Transverse colon (tissue), 4 donors: ENCODE measurements at regions not wholly inside any gene's neighbourhood (a gene's known extent, or its start where the extent isn't known, plus 50 kb on each side); places are given as distances from the start of the nearest gene placed in this dataset.

Source experiments
- POLR2A ChIP-seq: fragments of 450-650 bp; IDR thresholded peaks from one replicate; pipeline ENCODE4 v1.6.1; 2016; ENCODE audit warnings: antibody characterized with exemption, mild to moderate bottlenecking, moderate library complexity
- POLR2AphosphoS5 ChIP-seq, 3 donors: sonication (generic); formaldehyde crosslinking; IDR thresholded peaks; one replicate each; pipeline ENCODE4 v1.6.1; 2016; ENCODE audit warnings: antibody characterized with exemption in 3 of 3
- TF ChIP-seq, protein P1 (sequence below), 5 experiments: fragments of 200-600 bp in 3 of 5; fragments of 450-650 bp in 2 of 5; sonication (generic) in 3 of 5; IDR thresholded peaks; 1 replicate in 2 of 5; 2 replicates in 3 of 5; pipeline ENCODE4 v1.5.1; 2016 to 2017; ENCODE audit warnings: antibody characterized with exemption in 5 of 5, inconsistent platforms in 3 of 5, mild to moderate bottlenecking in 2 of 5, moderate library complexity in 1 of 5

DNA sequence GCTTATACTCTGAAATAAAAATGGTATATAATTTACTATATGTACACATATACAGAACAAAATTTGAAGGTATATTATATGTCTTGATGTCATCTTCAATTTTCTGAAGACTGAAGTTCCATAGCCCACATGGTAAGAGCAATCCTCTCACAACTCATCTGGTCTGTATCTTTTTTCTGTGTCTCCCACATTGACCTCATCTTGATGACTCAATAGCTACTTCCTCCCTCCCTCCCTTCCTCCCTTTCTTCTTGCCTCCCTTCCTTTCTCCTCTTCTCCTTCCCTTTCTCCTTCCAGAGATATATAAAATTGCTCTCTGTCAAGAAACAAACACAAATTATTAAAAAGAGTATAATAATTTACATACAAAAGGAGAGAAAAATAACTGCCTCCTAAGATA is 268.5 kb downstream of the SQOR start:
- TF ChIP-seq, protein P1, sequence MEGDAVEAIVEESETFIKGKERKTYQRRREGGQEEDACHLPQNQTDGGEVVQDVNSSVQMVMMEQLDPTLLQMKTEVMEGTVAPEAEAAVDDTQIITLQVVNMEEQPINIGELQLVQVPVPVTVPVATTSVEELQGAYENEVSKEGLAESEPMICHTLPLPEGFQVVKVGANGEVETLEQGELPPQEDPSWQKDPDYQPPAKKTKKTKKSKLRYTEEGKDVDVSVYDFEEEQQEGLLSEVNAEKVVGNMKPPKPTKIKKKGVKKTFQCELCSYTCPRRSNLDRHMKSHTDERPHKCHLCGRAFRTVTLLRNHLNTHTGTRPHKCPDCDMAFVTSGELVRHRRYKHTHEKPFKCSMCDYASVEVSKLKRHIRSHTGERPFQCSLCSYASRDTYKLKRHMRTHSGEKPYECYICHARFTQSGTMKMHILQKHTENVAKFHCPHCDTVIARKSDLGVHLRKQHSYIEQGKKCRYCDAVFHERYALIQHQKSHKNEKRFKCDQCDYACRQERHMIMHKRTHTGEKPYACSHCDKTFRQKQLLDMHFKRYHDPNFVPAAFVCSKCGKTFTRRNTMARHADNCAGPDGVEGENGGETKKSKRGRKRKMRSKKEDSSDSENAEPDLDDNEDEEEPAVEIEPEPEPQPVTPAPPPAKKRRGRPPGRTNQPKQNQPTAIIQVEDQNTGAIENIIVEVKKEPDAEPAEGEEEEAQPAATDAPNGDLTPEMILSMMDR (IDR thresholded peaks at IDR 0.05), result no peak
- TF ChIP-seq POLR2A (no peak), POLR2AphosphoS5 (IDR thresholded peaks at IDR 0.05) (no peak)
